Liver (tissue), 8 donors: ENCODE measurements at regions not wholly inside any gene's neighbourhood (a gene's known extent, or its start where the extent isn't known, plus 50 kb on each side); places are given as distances from the start of the nearest gene placed in this dataset.

Experiments
- DNase-seq: peaks from one replicate; pipeline ENCODE4 v3.0.0-alpha.2; 2017; ENCODE audit warnings: low spot score
- H3K27ac ChIP-seq, 2 donors: one replicate each; pipeline ENCODE4 v1.7.0; 2013; ENCODE audit warnings: inconsistent platforms in 2 of 2, low read length in 2 of 2, control low read depth in 1 of 2, low read depth in 1 of 2, mild to moderate bottlenecking in 1 of 2
- H3K27me3 ChIP-seq, 4 donors: one replicate each; pipeline versions ENCODE4 v1.6.1 to v1.7.0; 2013; ENCODE audit warnings: low read length in 3 of 4, inconsistent platforms in 1 of 4, mild to moderate bottlenecking in 1 of 4, moderate library complexity in 1 of 4; ENCODE audit not compliant: control insufficient read depth in 4 of 4, insufficient read depth in 4 of 4
- H3K36me3 ChIP-seq, 4 donors: one replicate each; pipeline versions ENCODE4 v1.6.1 to v1.7.0; 2013; ENCODE audit warnings: low read length in 3 of 4, mild to moderate bottlenecking in 3 of 4, low read depth in 1 of 4, moderate library complexity in 1 of 4; ENCODE audit not compliant: control insufficient read depth in 4 of 4, insufficient read depth in 3 of 4
- H3K4me1 ChIP-seq, 4 donors: one replicate each; pipeline versions ENCODE4 v1.6.1 to v1.7.0; 2013; ENCODE audit warnings: low read length in 3 of 4, mild to moderate bottlenecking in 3 of 4, moderate library complexity in 1 of 4; ENCODE audit not compliant: control insufficient read depth in 4 of 4, insufficient read depth in 4 of 4
- H3K4me3 ChIP-seq, 3 donors: one replicate each; pipeline versions ENCODE4 v1.6.1 to v1.7.0; 2013; ENCODE audit warnings: low read length in 3 of 3, control low read depth in 1 of 3, low read depth in 1 of 3, mild to moderate bottlenecking in 1 of 3
- H3K9ac ChIP-seq, 2 donors: one replicate each; pipeline ENCODE4 v1.7.0; 2013; ENCODE audit warnings: low read length in 2 of 2, mild to moderate bottlenecking in 2 of 2, moderate library complexity in 2 of 2, control low read depth in 1 of 2, low read depth in 1 of 2
- H3K9me3 ChIP-seq, 4 donors: one replicate each; pipeline versions ENCODE4 v1.6.1 to v1.7.0; 2013; ENCODE audit warnings: low read length in 3 of 4; ENCODE audit not compliant: control insufficient read depth in 4 of 4
- ATF3 ChIP-seq: IDR thresholded peaks from 2 replicates; pipeline ENCODE4 v1.6.1; 2016; ENCODE audit warnings: antibody characterized with exemption
- CTCF ChIP-seq: fragments of 150-350 bp; IDR thresholded peaks from 2 replicates; pipeline ENCODE4 v1.5.1; 2017; ENCODE audit warnings: improper control_type of control experiment, low read depth, low read length; ENCODE audit not compliant: missing input control
- FOXA1 ChIP-seq: IDR thresholded peaks from 2 replicates; pipeline ENCODE4 v1.6.1; 2016; ENCODE audit warnings: antibody characterized with exemption
- FOXA2 ChIP-seq: IDR thresholded peaks from 2 replicates; pipeline ENCODE4 v1.6.1; 2016; ENCODE audit warnings: antibody characterized with exemption
- HNF4A ChIP-seq, 2 donors: conservative IDR thresholded peaks; 2 replicates each; pipeline ENCODE4 v1.6.1; 2016; ENCODE audit warnings: antibody characterized with exemption in 2 of 2, mild to moderate bottlenecking in 2 of 2
- HNF4G ChIP-seq: IDR thresholded peaks from 2 replicates; pipeline ENCODE4 v1.6.1; 2016; ENCODE audit warnings: antibody characterized with exemption
- JUND ChIP-seq, 2 donors: IDR thresholded peaks; 2 replicates each; pipeline ENCODE4 v1.6.1; 2016; ENCODE audit warnings: antibody characterized with exemption in 2 of 2
- MAX ChIP-seq: IDR thresholded peaks from 2 replicates; pipeline ENCODE4 v1.6.1; 2016; ENCODE audit warnings: antibody characterized with exemption
- REST ChIP-seq: IDR thresholded peaks from 2 replicates; pipeline ENCODE4 v1.6.1; 2016; ENCODE audit warnings: antibody characterized with exemption, mild to moderate bottlenecking
- TAF1 ChIP-seq: conservative IDR thresholded peaks from 2 replicates; pipeline ENCODE4 v1.6.1; 2016; ENCODE audit warnings: antibody characterized with exemption, mild to moderate bottlenecking
- YY1 ChIP-seq: IDR thresholded peaks from 2 replicates; pipeline ENCODE4 v1.6.1; 2016; ENCODE audit warnings: antibody characterized with exemption, mild to moderate bottlenecking
- ZBTB33 ChIP-seq: IDR thresholded peaks from 2 replicates; pipeline ENCODE4 v1.6.1; 2016; ENCODE audit warnings: antibody characterized with exemption
- WGBS: extraction: QIAGEN DNeasy Blood & Tissue Kit; methylation state at CpG from one replicate; pipeline ENCODE4 v1.1.7; 2013; 5-methylcytosine and 5-hydroxymethylcytosine counted together
- donor health status: healthy.
- donor health status: healthy.
- donor health status: healthy.
- donor health status: healthy.
- donor health status: healthy.

GRCh38 chr3:115325539-115325938, 178.5 kb upstream of the ZBTB20 start:
- peak; percentile 33 for DNase-seq
- Histone ChIP-seq H3K4me3 (no peak overlapping the region), H3K27me3 (no peaks in the 10 kb centered on the region), H3K4me1 (no peaks in the 10 kb centered on the region), H3K27ac (no peak overlapping the region), H3K9ac (no peak overlapping the region), H3K9me3 (peaks cover 0 to 3% (median 0%) of the 10 kb centered on the region in 4 donors), H3K36me3 (no peaks in the 10 kb centered on the region)
- TF ChIP-seq REST (peak; percentile 99), ZBTB33 (no peak)
- WGBS = 6% methylated on average over 2 of the region's 2 CpGs

- Histone ChIP-seq H3K4me3 (no peak overlapping the region), H3K27me3 (no peaks in the 10 kb centered on the region), H3K4me1 (no peaks in the 10 kb centered on the region), H3K9me3 (peaks cover 0 to 3% (median 0%) of the 10 kb centered on the region in 4 donors), H3K9ac (no peak overlapping the region), H3K27ac (no peak overlapping the region), H3K36me3 (no peaks in the 10 kb centered on the region)
- no peak for DNase-seq
- TF ChIP-seq REST (no peak), ATF3 (no peak), HNF4A (conservative IDR thresholded peaks at IDR 0.05) (no peak), ZBTB33 (no peak), MAX (no peak), FOXA2 (no peak), HNF4G (no peak), JUND (IDR thresholded peaks at IDR 0.05) (no peak), FOXA1 (no peak), YY1 (no peak), TAF1 (no peak), CTCF (no peak)
Measured at GRCh38 chr3:115330430-115330829, 183.3 kb upstream of the ZBTB20 start.
